GM06990 (cell line): ENCODE measurements at regions not wholly inside any gene's neighbourhood (a gene's known extent, or its start where the extent isn't known, plus 50 kb on each side); places are given as distances from the start of the nearest gene placed in this dataset.

Experiments
- DNase-seq: peaks from one replicate; pipeline ENCODE4 v3.0.0-alpha.2; 2011; ENCODE audit not compliant: insufficient read length; ENCODE audit errors: extremely low read depth
- H3K27me3 ChIP-seq: replicated peaks from 2 replicates; pipeline ENCODE4 v1.6.0; 2011; ENCODE audit warnings: low read length; ENCODE audit not compliant: control insufficient read depth, insufficient read depth
- H3K36me3 ChIP-seq: 2 replicates; pipeline ENCODE4 v1.5.1; 2011; ENCODE audit warnings: low read length; ENCODE audit not compliant: control insufficient read depth, insufficient read depth
- H3K4me3 ChIP-seq: replicated peaks from 2 replicates; pipeline ENCODE4 v1.5.1; 2011; ENCODE audit warnings: low read depth, mild to moderate bottlenecking, control low read depth, low read length
- CTCF ChIP-seq: IDR thresholded peaks from 2 replicates; pipeline ENCODE4 v1.5.1; 2011; ENCODE audit warnings: low read length, control low read depth, mild to moderate bottlenecking, inconsistent platforms; ENCODE audit not compliant: insufficient read depth, poor library complexity, severe bottlenecking

GRCh38 chr13:72384879-72385278 lies 342.6 kb downstream of the MZT1 start:
- no peaks in the 10 kb centered on the region for H3K36me3 ChIP-seq
- no peak for TF ChIP-seq CTCF
- no peak for DNase-seq
- H3K27me3 ChIP-seq, result no peaks in the 10 kb centered on the region
- H3K4me3 ChIP-seq, result no peak overlapping the region

- no peak overlapping the region for H3K4me3 ChIP-seq
- no peak for DNase-seq
Measured at GRCh38 chr13:72384186-72384823, 343.1 kb downstream of the MZT1 start.

DNA sequence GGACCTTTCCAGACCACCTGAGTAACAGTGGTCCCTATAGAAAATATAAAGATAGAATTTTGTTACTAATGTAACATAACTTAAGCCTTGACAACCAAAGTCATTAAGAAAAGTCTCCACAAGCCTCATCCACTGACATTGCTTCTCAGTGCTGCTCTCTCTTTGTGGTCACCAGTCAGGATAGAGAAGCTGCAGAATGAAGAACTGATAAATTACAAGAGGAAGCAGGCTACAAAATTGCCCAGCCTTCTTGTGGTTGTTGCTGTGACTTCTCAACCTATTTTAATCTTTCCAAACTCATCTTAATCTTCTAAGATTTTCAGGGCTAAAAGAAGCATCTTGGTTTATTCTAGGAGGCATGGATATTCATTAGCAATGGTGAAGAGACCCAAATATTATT lies 343.8 kb downstream of the MZT1 start:
- Histone ChIP-seq H3K4me3 (no peak overlapping the region), H3K36me3 (no peaks in the 10 kb centered on the region), H3K27me3 (no peaks in the 10 kb centered on the region)
- DNase-seq, result no peak
- TF ChIP-seq CTCF, result no peak

More at GRCh38 chr13:72384186-72384823, 343.1 kb downstream of the MZT1 start:
- Histone ChIP-seq H3K36me3 (no peaks in the 10 kb centered on the region), H3K27me3 (no peaks in the 10 kb centered on the region)
- TF ChIP-seq CTCF, result no peak

GRCh38 chr13:72379581-72379980 lies 347.8 kb downstream of the MZT1 start:
- no peak overlapping the region for H3K4me3 ChIP-seq
- TF ChIP-seq CTCF, result no peak
- H3K36me3 ChIP-seq, result no peaks in the 10 kb centered on the region
- no peaks in the 10 kb centered on the region for H3K27me3 ChIP-seq
- no peak for DNase-seq

GRCh38 chr13:72368031-72368430 lies 359.4 kb downstream of the MZT1 start:
- DNase-seq, result no peak
- H3K4me3 ChIP-seq, result no peak overlapping the region
- H3K27me3 ChIP-seq, result no peaks in the 10 kb centered on the region
- no peaks in the 10 kb centered on the region for H3K36me3 ChIP-seq
- TF ChIP-seq CTCF, result no peak

DNA sequence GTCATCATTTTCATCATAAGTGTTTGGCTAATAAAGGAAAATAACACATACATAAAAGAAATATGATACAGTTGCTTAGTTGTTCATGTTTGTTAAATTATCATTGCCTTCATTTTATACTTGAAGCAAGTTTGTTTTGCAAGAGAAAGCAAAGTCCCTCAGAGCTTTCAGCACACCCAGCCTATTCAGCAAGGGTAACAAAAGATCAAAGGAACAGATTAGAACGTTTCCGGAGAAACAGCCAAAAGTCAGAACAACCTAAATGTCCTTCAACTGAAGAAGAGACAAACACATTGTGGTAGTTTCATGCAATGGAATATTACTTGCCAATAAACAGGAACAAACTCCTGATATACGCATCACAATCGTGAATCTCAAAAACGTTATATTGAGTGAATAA lies 380.7 kb downstream of the MZT1 start:
- no peak for TF ChIP-seq CTCF
- Histone ChIP-seq H3K4me3 (no peak overlapping the region), H3K36me3 (no peaks in the 10 kb centered on the region), H3K27me3 (no peaks in the 10 kb centered on the region)
- DNase-seq, result no peak
